Retinal pigment epithelial cell (primary cell): ENCODE measurements at regions not wholly inside any gene's neighbourhood (a gene's known extent, or its start where the extent isn't known, plus 50 kb on each side); places are given as distances from the start of the nearest gene placed in this dataset.

Experiments
- DNase-seq: peaks from one replicate; pipeline ENCODE4 v3.0.0-alpha.2; 2010; ENCODE audit warnings: low read depth
- H3K4me3 ChIP-seq: 2 replicates; pipeline ENCODE4 v1.5.1; 2011; ENCODE audit warnings: mild to moderate bottlenecking, low read length, control low read depth, moderate library complexity
- TF ChIP-seq, protein P1 (sequence below): conservative IDR thresholded peaks from 2 replicates; pipeline ENCODE4 v1.5.1; 2011; ENCODE audit warnings: low read depth, low read length, control low read depth, inconsistent platforms

DNA sequence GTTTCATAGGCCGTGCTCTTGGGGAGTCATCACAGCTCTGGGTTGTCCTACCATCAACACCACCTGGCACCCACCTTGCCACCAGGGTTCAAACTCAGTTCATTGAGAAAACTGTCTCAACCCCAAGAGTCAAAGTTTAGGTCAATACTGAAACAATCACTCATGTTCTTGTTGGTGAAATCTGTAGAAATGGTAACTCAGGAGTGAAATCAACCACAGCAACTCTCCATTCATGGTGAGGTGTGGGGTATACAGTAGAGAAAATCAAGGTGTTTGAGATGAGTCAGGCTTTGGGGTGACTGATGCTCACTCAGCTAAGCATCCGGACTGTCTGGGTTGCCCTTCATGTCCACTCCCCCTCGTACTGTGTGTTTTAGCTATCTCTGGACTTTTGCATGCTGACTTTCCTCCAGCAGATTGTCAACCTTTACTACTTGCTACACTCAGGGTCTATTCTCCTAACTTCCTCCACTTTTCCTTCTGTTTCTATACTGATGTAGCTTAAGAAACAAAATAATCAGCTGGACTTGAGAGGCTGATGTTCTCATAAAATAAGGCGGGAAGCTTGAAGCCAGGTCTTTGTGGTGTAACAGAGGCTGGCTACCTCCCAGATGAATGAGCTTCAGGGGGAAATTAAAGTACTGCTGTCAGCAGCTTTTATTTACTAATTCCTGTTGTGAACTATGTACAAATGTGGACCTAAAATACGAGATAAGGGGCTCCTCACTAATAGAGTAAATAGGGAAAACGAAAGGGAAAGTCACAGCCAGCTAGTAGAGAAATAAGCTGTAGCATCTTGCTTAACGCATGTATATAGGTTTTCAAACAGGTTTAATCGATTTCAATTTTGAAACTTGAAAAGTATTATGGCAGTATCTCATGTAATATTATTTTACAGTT lies 173.6 kb upstream of the AKR1E2 start:
- no peak overlapping the region for H3K4me3 ChIP-seq
- TF ChIP-seq, protein P1, sequence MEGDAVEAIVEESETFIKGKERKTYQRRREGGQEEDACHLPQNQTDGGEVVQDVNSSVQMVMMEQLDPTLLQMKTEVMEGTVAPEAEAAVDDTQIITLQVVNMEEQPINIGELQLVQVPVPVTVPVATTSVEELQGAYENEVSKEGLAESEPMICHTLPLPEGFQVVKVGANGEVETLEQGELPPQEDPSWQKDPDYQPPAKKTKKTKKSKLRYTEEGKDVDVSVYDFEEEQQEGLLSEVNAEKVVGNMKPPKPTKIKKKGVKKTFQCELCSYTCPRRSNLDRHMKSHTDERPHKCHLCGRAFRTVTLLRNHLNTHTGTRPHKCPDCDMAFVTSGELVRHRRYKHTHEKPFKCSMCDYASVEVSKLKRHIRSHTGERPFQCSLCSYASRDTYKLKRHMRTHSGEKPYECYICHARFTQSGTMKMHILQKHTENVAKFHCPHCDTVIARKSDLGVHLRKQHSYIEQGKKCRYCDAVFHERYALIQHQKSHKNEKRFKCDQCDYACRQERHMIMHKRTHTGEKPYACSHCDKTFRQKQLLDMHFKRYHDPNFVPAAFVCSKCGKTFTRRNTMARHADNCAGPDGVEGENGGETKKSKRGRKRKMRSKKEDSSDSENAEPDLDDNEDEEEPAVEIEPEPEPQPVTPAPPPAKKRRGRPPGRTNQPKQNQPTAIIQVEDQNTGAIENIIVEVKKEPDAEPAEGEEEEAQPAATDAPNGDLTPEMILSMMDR = no peak
- DNase-seq = no peak

DNA sequence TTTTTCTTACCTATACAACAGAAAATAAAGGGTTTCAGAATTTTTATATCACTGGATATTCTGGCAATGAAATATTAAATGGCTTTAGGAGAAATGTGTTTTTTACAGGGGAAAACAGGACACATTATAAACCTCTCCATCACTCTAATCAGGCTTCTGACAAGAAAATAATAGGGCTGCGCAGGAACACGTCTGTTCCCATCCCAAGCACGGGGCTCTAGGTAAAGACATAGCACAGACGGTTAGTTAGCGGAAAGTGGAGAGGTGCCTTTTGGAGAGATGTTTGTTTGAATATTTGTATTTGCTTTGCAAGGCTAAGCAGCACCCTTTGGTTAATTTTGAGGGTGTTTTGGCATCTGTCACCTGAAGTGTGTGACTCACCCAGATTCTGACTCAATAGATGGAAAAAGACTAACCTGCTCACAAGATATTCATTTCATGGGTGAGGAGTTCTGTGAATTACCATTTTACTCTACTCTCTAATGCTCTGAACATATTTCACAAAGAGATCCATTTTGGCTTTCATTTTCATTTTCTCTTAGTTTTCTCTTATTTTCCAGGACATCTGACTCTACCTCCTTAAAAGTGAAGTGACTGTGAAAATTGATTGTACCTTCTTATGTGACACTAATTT lies 174.5 kb upstream of the AKR1E2 start:
- no peak overlapping the region for H3K4me3 ChIP-seq
- TF ChIP-seq, protein P1 = no peak
- DNase-seq = no peak

DNA sequence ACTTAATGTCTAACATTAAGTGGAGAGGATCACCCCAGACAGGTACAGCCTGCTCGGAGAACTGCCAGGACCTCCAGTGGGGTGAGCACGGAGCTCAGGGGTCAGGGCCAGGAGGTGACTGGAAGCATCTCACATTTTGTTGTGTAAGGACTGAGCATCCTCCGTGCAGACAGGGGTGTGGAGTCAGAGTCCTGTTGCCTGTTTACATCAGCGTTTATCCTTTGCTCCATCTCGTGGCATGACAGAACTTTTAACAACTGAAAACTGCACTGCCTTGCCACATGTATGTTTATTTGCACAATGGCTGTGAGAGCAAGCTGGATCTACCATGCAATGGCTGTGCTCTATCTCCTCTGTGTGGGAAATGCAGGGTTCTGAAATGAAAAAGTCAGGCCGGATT lies 175.4 kb upstream of the AKR1E2 start:
- DNase-seq = no peak
- H3K4me3 ChIP-seq = no peak overlapping the region
- TF ChIP-seq, protein P1 = no peak

DNA sequence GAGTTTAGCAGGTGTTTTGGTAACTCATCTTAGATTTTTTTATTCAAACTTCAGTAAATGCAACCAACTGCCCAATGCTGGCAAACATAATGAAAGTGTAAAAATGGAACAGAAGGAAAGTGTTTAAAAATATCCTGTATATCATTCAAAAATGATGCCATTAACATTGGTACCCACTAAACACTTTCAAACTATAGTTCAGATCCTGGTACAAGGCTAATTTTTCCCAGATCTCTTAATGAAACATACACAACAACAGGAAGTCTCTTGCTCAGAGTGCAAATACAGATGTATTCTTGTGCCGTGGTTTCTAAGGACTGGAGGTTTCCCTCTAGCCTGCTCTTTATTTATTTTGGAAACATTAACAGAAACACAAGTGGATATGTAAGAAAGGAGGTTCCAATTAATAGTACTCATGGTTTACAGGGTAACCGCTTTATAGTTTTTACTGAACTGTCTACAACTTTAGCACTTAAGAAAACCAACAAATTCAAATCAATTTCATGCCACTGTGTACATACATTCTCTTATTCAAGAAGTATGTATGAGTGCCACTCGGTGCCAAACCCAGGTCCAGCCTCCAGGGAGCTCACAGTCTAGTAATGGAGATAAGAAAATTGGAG lies 176.0 kb upstream of the AKR1E2 start:
- no peak for DNase-seq
- H3K4me3 ChIP-seq = no peak overlapping the region
- TF ChIP-seq, protein P1 = no peak

DNA sequence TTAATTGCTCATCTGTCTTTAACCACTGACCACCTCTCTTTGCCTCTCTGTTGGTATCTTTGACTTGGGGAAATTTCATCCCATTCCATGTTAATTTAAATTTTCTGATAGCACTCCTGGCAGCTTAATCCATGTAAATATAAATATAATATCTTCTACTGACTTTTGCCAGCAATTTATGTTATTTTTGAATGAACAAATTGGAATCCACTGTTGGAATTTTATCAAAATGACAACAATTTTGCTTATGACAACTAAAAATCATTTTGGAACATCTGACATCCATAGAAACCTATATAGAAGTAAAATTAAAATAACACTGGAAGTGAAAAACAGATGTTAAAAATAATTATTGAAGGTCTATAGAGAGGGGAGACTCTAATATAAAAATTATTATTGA lies 176.5 kb upstream of the AKR1E2 start:
- H3K4me3 ChIP-seq = no peak overlapping the region
- TF ChIP-seq, protein P1 = no peak

DNA sequence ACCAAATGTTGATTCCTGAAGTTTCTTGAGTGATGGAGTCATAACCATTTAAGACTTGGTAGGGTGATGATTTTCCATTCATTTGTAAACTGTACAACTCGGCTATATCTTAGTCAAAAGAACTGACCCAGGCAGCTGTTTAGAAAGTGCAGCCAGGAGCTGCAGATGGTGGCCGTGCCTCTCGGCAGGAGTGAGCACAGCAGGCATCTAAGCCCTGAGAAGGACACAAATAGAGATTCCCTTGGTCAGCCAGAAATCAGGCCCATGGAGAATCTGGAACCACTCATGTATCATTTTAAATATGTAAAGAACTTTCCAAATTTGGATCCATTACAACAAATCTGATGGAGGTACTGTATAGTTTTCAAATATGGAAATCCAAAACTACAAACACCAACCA lies 177.0 kb upstream of the AKR1E2 start:
- no peak for DNase-seq
- TF ChIP-seq, protein P1 = no peak
- H3K4me3 ChIP-seq = no peak overlapping the region

More for the DNA sequence above, 176.5 kb upstream of the AKR1E2 start:
- no peak for DNase-seq
